ENCODE measurements at regions not wholly inside any gene's neighbourhood (a gene's known extent, or its start where the extent isn't known, plus 50 kb on each side); places are given as distances from the start of the nearest gene placed in this dataset.

DNA sequence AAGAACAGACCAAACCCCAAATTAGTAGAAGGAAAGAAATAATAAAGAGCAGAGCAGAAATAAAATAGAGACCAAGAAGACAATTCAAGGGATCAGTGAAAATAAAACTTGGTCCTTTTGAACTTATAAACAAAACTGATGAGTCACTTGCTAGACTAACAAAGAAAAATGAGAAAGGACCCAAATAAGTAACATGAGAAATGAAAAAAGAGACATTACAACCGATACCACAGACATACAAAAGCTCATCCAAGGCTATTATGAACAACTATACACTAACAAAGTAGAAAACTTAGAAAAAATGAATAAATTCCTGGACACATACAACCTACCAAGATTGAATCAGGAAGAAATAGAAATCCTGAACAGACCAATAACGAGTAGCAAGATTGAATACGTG is 414.5 kb downstream of the HTR7 start:
- no peak overlapping the region for H3K4me2 ChIP-seq
- TF ChIP-seq CHD4 (IDR thresholded peaks at IDR 0.05; ENCODE audit: borderline replicate concordance) (no peak), NPAS2 (CRISPR knock-in tag; IDR thresholded peaks at IDR 0.05; ENCODE audit: borderline replicate concordance) (no peak)
- TF ChIP-seq, protein P1, sequence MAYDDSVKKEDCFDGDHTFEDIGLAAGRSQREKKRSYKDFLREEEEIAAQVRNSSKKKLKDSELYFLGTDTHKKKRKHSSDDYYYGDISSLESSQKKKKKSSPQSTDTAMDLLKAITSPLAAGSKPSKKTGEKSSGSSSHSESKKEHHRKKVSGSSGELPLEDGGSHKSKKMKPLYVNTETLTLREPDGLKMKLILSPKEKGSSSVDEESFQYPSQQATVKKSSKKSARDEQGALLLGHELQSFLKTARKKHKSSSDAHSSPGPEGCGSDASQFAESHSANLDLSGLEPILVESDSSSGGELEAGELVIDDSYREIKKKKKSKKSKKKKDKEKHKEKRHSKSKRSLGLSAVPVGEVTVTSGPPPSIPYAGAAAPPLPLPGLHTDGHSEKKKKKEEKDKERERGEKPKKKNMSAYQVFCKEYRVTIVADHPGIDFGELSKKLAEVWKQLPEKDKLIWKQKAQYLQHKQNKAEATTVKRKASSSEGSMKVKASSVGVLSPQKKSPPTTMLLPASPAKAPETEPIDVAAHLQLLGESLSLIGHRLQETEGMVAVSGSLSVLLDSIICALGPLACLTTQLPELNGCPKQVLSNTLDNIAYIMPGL (CRISPR knock-in tag; IDR thresholded peaks at IDR 0.05; ENCODE audit: borderline replicate concordance) = no peak
- no peak overlapping the region for H3K4me3 ChIP-seq
- H3K27ac ChIP-seq = no peak overlapping the region
- no peaks in the 10 kb centered on the region for H3K4me1 ChIP-seq
- no peak for FAIRE-seq
- CTCF ChIA-PET = no interaction called here
- no peaks in the 10 kb centered on the region; the same call in 2 of the 3 replicates for H3K9me3 ChIP-seq
- WGBS (ENCODE audit: missing lambda C conversion rate) = 0% methylated on average over 3 of the region's 3 CpGs
- no peak for DNase-seq (ENCODE audit: low read depth in 1 of 2, low spot score in 1 of 2)
- POLR2A ChIA-PET = no interaction called here
- ATAC-seq = no peak

DNA sequence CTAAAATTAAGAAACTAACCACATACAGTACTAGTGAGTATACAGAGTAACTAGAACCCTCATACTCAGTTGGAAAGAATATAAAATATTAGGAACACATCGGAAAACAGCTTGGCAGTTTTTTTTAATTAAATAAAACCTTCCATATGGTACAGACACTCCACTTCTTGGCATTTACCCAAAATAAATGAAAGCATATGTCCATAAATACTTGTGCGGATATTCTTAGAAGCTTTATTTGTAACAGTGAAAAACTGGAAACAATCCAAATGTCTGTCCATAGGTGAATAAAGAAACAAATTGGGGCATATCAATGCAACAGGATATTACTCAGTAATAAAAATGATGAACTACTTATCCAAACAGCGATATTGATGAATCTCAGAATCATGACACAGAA is 410.0 kb downstream of the HTR7 start:
- no peak overlapping the region for H3K4me3 ChIP-seq
- ChIA-PET POLR2A (no interaction called here), CTCF (interaction anchor here (0.6 kb wide), 1 partner anchor 1551 kb away, joined by 3 read pairs; no protein-coding TSS in a partner anchor)
- no peak overlapping the region for H3K4me2 ChIP-seq
- H3K9me3 ChIP-seq = no peaks in the 10 kb centered on the region
- WGBS (ENCODE audit: missing lambda C conversion rate) = 20% methylated on average over 3 of the region's 3 CpGs
- no peaks in the 10 kb centered on the region for H3K4me1 ChIP-seq
- TF ChIP-seq HEYL (CRISPR knock-in tag; IDR thresholded peaks at IDR 0.05) = no peak
- TF ChIP-seq RFX5 (IDR thresholded peaks at IDR 0.05) = no peak
- TF ChIP-seq RAD21 (conservative IDR thresholded peaks at IDR 0.05 in 1 of 2, IDR thresholded peaks at IDR 0.05 in 1 of 2) = no peak
- no peak for TF ChIP-seq FOSB (CRISPR knock-in tag; IDR thresholded peaks at IDR 0.05)
- no peak for TF ChIP-seq NR3C1 (IDR thresholded peaks at IDR 0.05)
- no peak for TF ChIP-seq FOXS1 (CRISPR knock-in tag; IDR thresholded peaks at IDR 0.05)
- TF ChIP-seq JUNB (IDR thresholded peaks at IDR 0.05) = no peak
- FAIRE-seq = no peak
- DNase-seq (ENCODE audit: low read depth in 1 of 2, low spot score in 1 of 2) = no peak
- no peak overlapping the region for H3K27ac ChIP-seq
- ATAC-seq = no peak

DNA sequence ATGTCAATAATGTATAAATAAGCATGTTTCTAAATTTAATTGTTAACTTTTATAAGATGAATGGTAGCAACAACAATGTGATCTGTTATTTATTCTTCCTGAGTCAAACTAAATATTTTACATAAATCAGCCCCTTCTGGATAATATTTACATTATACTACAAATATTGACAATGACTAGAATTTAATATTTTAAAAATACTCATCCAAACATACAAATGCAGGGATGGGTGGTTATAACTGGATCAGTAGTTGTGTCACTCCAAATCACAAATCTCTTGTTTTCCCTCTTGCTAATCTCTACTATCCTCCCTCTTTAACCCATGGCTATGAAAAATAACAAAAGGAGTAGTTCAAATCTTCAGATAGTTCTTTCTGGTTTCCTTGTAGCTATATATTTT is 407.0 kb downstream of the HTR7 start:
- FAIRE-seq = no peak
- POLR2A ChIA-PET = no interaction called here
- Histone ChIP-seq H3K27ac (no peak overlapping the region), H3K4me1 (no peaks in the 10 kb centered on the region), H3K9me3 (no peaks in the 10 kb centered on the region), H3K4me3 (no peak overlapping the region), H3K4me2 (no peak overlapping the region)
- no peak for ATAC-seq
- TF ChIP-seq ZNF302 (CRISPR knock-in tag; IDR thresholded peaks at IDR 0.05) = no peak
- no peak for TF ChIP-seq CBX2 (IDR thresholded peaks at IDR 0.05; ENCODE audit: borderline replicate concordance, low read depth)
- TF ChIP-seq HOXB13 (CRISPR knock-in tag; IDR thresholded peaks at IDR 0.05; ENCODE audit: low read depth) = no peak
- CTCF ChIA-PET = no interaction called here
- no peak for DNase-seq (ENCODE audit: low read depth in 1 of 2, low spot score in 1 of 2)

DNA sequence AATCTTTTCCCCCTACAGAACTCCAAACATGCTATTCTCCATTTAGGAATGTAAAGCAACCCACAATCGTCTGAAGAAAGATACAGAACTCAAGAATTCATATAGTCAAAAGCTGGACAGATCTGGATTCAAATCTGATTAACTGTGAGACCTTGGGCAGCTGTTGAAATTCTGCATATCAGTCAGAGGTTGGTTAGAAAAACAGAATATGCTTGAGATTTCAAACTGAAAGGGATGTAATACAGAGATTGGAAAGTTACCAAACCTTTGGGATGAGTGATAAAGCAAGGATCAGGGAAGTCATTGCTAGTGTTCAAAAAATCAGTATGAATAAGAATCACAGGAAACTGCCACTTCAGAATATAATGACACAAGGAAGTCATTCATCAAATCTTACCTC is 406.6 kb downstream of the HTR7 start:
- FAIRE-seq (no peak), ATAC-seq (no peak), DNase-seq (ENCODE audit: low read depth in 1 of 2, low spot score in 1 of 2) (no peak)
- H3K27ac ChIP-seq = no peak overlapping the region
- no peaks in the 10 kb centered on the region for H3K9me3 ChIP-seq
- no peaks in the 10 kb centered on the region for H3K4me1 ChIP-seq
- 13% methylated on average over 1 of the region's 1 CpG for WGBS (ENCODE audit: missing lambda C conversion rate)
- ChIA-PET CTCF (no interaction called here), POLR2A (no interaction called here)
- no peak overlapping the region for H3K4me2 ChIP-seq
- no peak overlapping the region for H3K4me3 ChIP-seq
- TF ChIP-seq ZFP36 (IDR thresholded peaks at IDR 0.05; ENCODE audit: borderline replicate concordance, partially characterized antibody) = no peak
- TF ChIP-seq, protein P2, sequence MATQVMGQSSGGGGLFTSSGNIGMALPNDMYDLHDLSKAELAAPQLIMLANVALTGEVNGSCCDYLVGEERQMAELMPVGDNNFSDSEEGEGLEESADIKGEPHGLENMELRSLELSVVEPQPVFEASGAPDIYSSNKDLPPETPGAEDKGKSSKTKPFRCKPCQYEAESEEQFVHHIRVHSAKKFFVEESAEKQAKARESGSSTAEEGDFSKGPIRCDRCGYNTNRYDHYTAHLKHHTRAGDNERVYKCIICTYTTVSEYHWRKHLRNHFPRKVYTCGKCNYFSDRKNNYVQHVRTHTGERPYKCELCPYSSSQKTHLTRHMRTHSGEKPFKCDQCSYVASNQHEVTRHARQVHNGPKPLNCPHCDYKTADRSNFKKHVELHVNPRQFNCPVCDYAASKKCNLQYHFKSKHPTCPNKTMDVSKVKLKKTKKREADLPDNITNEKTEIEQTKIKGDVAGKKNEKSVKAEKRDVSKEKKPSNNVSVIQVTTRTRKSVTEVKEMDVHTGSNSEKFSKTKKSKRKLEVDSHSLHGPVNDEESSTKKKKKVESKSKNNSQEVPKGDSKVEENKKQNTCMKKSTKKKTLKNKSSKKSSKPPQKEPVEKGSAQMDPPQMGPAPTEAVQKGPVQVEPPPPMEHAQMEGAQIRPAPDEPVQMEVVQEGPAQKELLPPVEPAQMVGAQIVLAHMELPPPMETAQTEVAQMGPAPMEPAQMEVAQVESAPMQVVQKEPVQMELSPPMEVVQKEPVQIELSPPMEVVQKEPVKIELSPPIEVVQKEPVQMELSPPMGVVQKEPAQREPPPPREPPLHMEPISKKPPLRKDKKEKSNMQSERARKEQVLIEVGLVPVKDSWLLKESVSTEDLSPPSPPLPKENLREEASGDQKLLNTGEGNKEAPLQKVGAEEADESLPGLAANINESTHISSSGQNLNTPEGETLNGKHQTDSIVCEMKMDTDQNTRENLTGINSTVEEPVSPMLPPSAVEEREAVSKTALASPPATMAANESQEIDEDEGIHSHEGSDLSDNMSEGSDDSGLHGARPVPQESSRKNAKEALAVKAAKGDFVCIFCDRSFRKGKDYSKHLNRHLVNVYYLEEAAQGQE (IDR thresholded peaks at IDR 0.05) = no peak
- no peak for TF ChIP-seq KDM5A (IDR thresholded peaks at IDR 0.05)
